Transverse colon (tissue), 4 donors: ENCODE measurements at regions not wholly inside any gene's neighbourhood (a gene's known extent, or its start where the extent isn't known, plus 50 kb on each side); places are given as distances from the start of the nearest gene placed in this dataset.

Experiments used
- DNase-seq: peaks from one replicate; pipeline ENCODE4 v3.0.0-alpha.2; 2019
- H3K27ac ChIP-seq, 4 donors: fragments of 200-600 bp; sonication (generic); 2 replicates each; pipeline ENCODE4 v1.5.1; 2016 to 2018; ENCODE audit warnings: inconsistent platforms in 4 of 4
- H3K27me3 ChIP-seq: fragments of 200-600 bp; sonication (generic); 2 replicates; pipeline ENCODE4 v1.5.1; 2017; ENCODE audit warnings: inconsistent platforms
- H3K36me3 ChIP-seq, 4 donors: fragments of 200-600 bp; sonication (generic); 2 replicates each; pipeline ENCODE4 v1.5.1; 2017 to 2019; ENCODE audit warnings: inconsistent platforms in 4 of 4
- H3K4me1 ChIP-seq, 4 donors: fragments of 200-600 bp; sonication (generic); 2 replicates each; pipeline ENCODE4 v1.5.1; 2017 to 2020; ENCODE audit warnings: inconsistent platforms in 4 of 4
- H3K4me3 ChIP-seq, 4 donors: fragments of 200-600 bp; sonication (generic); 1 replicate in 1 of 4; 2 replicates in 3 of 4; pipeline versions ENCODE4 v1.5.1 to v1.6.1; 2017 to 2019; ENCODE audit warnings: inconsistent platforms in 4 of 4
- H3K9me3 ChIP-seq, 2 donors: fragments of 200-600 bp; sonication (generic); 2 replicates each; pipeline ENCODE4 v1.5.1; 2017 to 2019; ENCODE audit warnings: inconsistent platforms in 2 of 2
- EP300 ChIP-seq: sonication (generic); formaldehyde crosslinking; IDR thresholded peaks from one replicate; pipeline ENCODE4 v1.6.1; 2017; ENCODE audit warnings: antibody characterized with exemption, low read depth
- POLR2A ChIP-seq: fragments of 450-650 bp; IDR thresholded peaks from one replicate; pipeline ENCODE4 v1.6.1; 2016; ENCODE audit warnings: antibody characterized with exemption, mild to moderate bottlenecking, moderate library complexity
- POLR2AphosphoS5 ChIP-seq, 3 donors: sonication (generic); formaldehyde crosslinking; IDR thresholded peaks; one replicate each; pipeline ENCODE4 v1.6.1; 2016; ENCODE audit warnings: antibody characterized with exemption in 3 of 3
- WGBS, 2 donors: methylation state at CpG; one replicate each; pipeline ENCODE4 v1.1.5; 2018; ENCODE audit warnings: low coverage in 1 of 2; 5-methylcytosine and 5-hydroxymethylcytosine counted together
- in situ Hi-C, 4 donors: fragments of 200-750 bp; cut with MboI; loops; one replicate each; pipeline versions ENCODE4 v1.15.0 to v1.15.1; 2017; ENCODE audit warnings: low sequenced_read_pairs in 3 of 4, low pct_ligation_motif_present in 1 of 4, low pct_unique_long_range_greater_than_20kb in 1 of 4
- intact Hi-C: fragments of 100-400 bp; cut with DNase I; formaldehyde crosslinking; loops from one replicate; pipeline ENCODE4 v1.15.1; 2023; ENCODE audit warnings: low total_unique reads
- TF ChIP-seq, protein P1 (sequence below), 5 experiments: fragments of 200-600 bp in 3 of 5; fragments of 450-650 bp in 2 of 5; sonication (generic) in 3 of 5; IDR thresholded peaks; 1 replicate in 2 of 5; 2 replicates in 3 of 5; pipeline ENCODE4 v1.5.1; 2016 to 2017; ENCODE audit warnings: antibody characterized with exemption in 5 of 5, inconsistent platforms in 3 of 5, mild to moderate bottlenecking in 2 of 5, moderate library complexity in 1 of 5

- TF ChIP-seq, protein P1, sequence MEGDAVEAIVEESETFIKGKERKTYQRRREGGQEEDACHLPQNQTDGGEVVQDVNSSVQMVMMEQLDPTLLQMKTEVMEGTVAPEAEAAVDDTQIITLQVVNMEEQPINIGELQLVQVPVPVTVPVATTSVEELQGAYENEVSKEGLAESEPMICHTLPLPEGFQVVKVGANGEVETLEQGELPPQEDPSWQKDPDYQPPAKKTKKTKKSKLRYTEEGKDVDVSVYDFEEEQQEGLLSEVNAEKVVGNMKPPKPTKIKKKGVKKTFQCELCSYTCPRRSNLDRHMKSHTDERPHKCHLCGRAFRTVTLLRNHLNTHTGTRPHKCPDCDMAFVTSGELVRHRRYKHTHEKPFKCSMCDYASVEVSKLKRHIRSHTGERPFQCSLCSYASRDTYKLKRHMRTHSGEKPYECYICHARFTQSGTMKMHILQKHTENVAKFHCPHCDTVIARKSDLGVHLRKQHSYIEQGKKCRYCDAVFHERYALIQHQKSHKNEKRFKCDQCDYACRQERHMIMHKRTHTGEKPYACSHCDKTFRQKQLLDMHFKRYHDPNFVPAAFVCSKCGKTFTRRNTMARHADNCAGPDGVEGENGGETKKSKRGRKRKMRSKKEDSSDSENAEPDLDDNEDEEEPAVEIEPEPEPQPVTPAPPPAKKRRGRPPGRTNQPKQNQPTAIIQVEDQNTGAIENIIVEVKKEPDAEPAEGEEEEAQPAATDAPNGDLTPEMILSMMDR (IDR thresholded peaks at IDR 0.05): no peak
- TF ChIP-seq POLR2AphosphoS5 (IDR thresholded peaks at IDR 0.05): no peak
- no peak for TF ChIP-seq EP300
- no peak for TF ChIP-seq POLR2A
- in situ Hi-C loops: no loop called here
Observed at GRCh38 chr4:152225680-152226079, 310.2 kb downstream of the FBXW7 start.

GRCh38 chr4:152224721-152225420 is 311.0 kb downstream of the FBXW7 start:
- intact Hi-C loops (no loop called here), in situ Hi-C loops (no loop called here)
- no peak for TF ChIP-seq POLR2A
- no peak for TF ChIP-seq POLR2AphosphoS5 (IDR thresholded peaks at IDR 0.05)
- TF ChIP-seq EP300: no peak
- TF ChIP-seq, protein P1 (IDR thresholded peaks at IDR 0.05): no peak
- WGBS, 2 donors: 86 to 88% methylated on average over 6 of the region's 6 CpGs
- Histone ChIP-seq H3K9me3 (no peaks in the 10 kb centered on the region), H3K4me1 (no peaks in the 10 kb centered on the region), H3K27ac (no peak overlapping the region), H3K36me3 (no peaks in the 10 kb centered on the region), H3K27me3 (no peaks in the 10 kb centered on the region), H3K4me3 (no peak overlapping the region)
- no peak for DNase-seq

More at GRCh38 chr4:152225680-152226079, 310.2 kb downstream of the FBXW7 start:
- H3K27me3 ChIP-seq: no peaks in the 10 kb centered on the region
- WGBS, 2 donors: 100% methylated on average over 1 of the region's 1 CpG; no CpG with 5 or more reads in 1 of the 2 donors
- H3K36me3 ChIP-seq: no peaks in the 10 kb centered on the region
- intact Hi-C loops: no loop called here
- no peaks in the 10 kb centered on the region for H3K4me1 ChIP-seq
- DNase-seq: no peak
- no peak overlapping the region for H3K27ac ChIP-seq
- no peaks in the 10 kb centered on the region for H3K9me3 ChIP-seq
- H3K4me3 ChIP-seq: no peak overlapping the region

DNA sequence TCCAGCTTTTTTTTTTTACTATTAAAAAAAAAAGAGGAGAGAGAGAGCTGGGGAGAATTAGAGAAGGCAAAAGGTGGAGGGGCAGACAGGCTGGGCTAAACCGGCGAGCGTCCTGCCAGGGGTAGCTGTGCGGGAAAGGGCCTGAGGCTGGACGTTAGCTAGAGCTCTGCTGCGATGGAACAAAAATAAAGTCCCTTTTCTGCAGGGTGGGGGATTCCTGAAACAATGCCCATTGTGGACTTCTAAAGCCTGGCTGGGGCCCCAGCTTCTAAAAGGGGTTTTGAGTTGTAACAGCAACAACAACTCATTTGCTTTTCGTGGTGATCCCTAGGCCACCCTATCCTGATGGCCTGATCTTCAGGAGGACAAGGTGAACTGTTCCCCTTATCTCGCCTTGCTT is 311.7 kb downstream of the FBXW7 start:
- TF ChIP-seq, protein P1 (IDR thresholded peaks at IDR 0.05): no peak
- TF ChIP-seq EP300 (no peak), POLR2AphosphoS5 (IDR thresholded peaks at IDR 0.05) (no peak), POLR2A (no peak)
- intact Hi-C loops (no loop called here), in situ Hi-C loops (no loop called here)
- H3K36me3 ChIP-seq: no peaks in the 10 kb centered on the region
- no peak for DNase-seq
- no peaks in the 10 kb centered on the region for H3K4me1 ChIP-seq
- H3K9me3 ChIP-seq: no peaks in the 10 kb centered on the region
- no peaks in the 10 kb centered on the region for H3K27me3 ChIP-seq
- no peak overlapping the region for H3K27ac ChIP-seq
- 89 to 95% methylated on average over 4 to 8 of the region's 8 CpGs for WGBS, 2 donors
- no peak overlapping the region for H3K4me3 ChIP-seq

DNA sequence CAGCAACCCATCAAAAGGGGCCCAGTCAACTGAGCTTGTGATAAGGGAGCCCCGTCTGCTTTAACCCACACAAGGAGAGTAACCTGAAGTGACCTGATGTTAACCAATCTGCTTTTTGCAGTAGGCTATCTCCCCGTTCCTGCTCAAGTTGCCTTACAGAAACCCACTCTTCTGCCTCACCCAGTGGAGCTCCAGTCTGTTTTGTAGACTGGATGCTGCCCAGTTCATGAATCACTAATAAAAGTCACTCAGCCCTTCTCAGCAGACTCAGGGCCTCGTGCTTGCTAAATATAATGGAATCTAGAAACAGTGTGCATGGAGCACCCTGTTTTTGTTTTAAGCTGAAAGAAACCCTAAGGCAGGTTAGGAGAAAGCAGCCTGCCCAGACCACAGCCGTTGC is 312.3 kb downstream of the FBXW7 start:
- H3K27me3 ChIP-seq: no peaks in the 10 kb centered on the region
- WGBS, 2 donors: 91 to 100% methylated on average over 1 to 4 of the region's 4 CpGs

More for the DNA sequence above, 312.3 kb downstream of the FBXW7 start:
- in situ Hi-C loops: no loop called here
- intact Hi-C loops: no loop called here
- no peaks in the 10 kb centered on the region for H3K4me1 ChIP-seq
- H3K9me3 ChIP-seq: no peaks in the 10 kb centered on the region
- TF ChIP-seq POLR2A (no peak), POLR2AphosphoS5 (IDR thresholded peaks at IDR 0.05) (no peak), EP300 (no peak)
- TF ChIP-seq, protein P1 (IDR thresholded peaks at IDR 0.05): no peak
- H3K27ac ChIP-seq: no peak overlapping the region
- no peak for DNase-seq
- no peaks in the 10 kb centered on the region for H3K36me3 ChIP-seq
- no peak overlapping the region for H3K4me3 ChIP-seq
